RPMI7951 (cell line): ENCODE measurements at regions not wholly inside any gene's neighbourhood (a gene's known extent, or its start where the extent isn't known, plus 50 kb on each side); places are given as distances from the start of the nearest gene placed in this dataset.
A peak's percentile ranks its signal among the peaks of the same experiment; 100 is the strongest.

ENCODE experiments used
- DNase-seq: peaks from one replicate; pipeline ENCODE4 v3.0.0-alpha.2; 2012; ENCODE audit warnings: low read depth

- DNase-seq, result no peak
These were observed 699.9 kb downstream of the DSC3 start for GRCh38 chr18:30342675-30343074.

GRCh38 chr18:30334781-30335180 lies 707.8 kb downstream of the DSC3 start:
- no peak for DNase-seq

- DNase-seq, result no peak
These were observed 709.2 kb downstream of the DSC3 start for GRCh38 chr18:30333310-30333709.

- no peak for DNase-seq
These were observed 713.7 kb downstream of the DSC3 start for GRCh38 chr18:30328839-30329238.

- DNase-seq, result no peak
These were observed 740.4 kb downstream of the DSC3 start for GRCh38 chr18:30302181-30302580.

GRCh38 chr18:30298769-30299168 lies 743.8 kb downstream of the DSC3 start:
- no peak for DNase-seq

- DNase-seq, result no peak
These were observed 753.7 kb downstream of the DSC3 start for GRCh38 chr18:30288662-30289414.

GRCh38 chr18:30280861-30281470 lies 761.6 kb downstream of the DSC3 start:
- DNase-seq, result peak; percentile 34

- no peak for DNase-seq
These were observed 762.4 kb downstream of the DSC3 start for GRCh38 chr18:30280186-30280585.

- DNase-seq, result no peak
These were observed 764.9 kb downstream of the DSC3 start for GRCh38 chr18:30277676-30278075.

- DNase-seq, result no peak
These were observed 770.8 kb downstream of the DSC3 start for GRCh38 chr18:30271716-30272115.

- no peak for DNase-seq
These were observed 777.4 kb downstream of the DSC3 start for GRCh38 chr18:30265190-30265589.

GRCh38 chr18:30254331-30254730 lies 788.2 kb downstream of the DSC3 start:
- no peak for DNase-seq

- DNase-seq, result no peak
These were observed 794.5 kb downstream of the DSC3 start for GRCh38 chr18:30248056-30248455.

GRCh38 chr18:30245766-30246455 lies 796.6 kb downstream of the DSC3 start:
- no peak for DNase-seq

GRCh38 chr18:30234755-30235154 lies 807.8 kb downstream of the DSC3 start:
- DNase-seq, result no peak

GRCh38 chr18:30211112-30211511 lies 831.4 kb downstream of the DSC3 start:
- no peak for DNase-seq

GRCh38 chr18:30208546-30208945 lies 834.0 kb downstream of the DSC3 start:
- no peak for DNase-seq

- no peak for DNase-seq
These were observed 850.3 kb downstream of the DSC3 start for GRCh38 chr18:30192216-30192615.

- DNase-seq, result no peak
These were observed 856.3 kb downstream of the DSC3 start for GRCh38 chr18:30186245-30186644.

GRCh38 chr18:30177056-30177455 lies 865.5 kb downstream of the DSC3 start:
- peak; percentile 9 for DNase-seq

GRCh38 chr18:30175621-30176225 lies 866.8 kb downstream of the DSC3 start:
- no peak for DNase-seq
